ENCODE measurements at regions not wholly inside any gene's neighbourhood (a gene's known extent, or its start where the extent isn't known, plus 50 kb on each side); places are given as distances from the start of the nearest gene placed in this dataset.

- peak; percentile 62 for DNase-seq (ENCODE audit: low read depth, low spot score)
These were observed 590.2 kb upstream of the MEF2C start for GRCh38 chr5:89473196-89473595.

GRCh38 chr5:89471541-89471940, 588.6 kb upstream of the MEF2C start:
- DNase-seq (ENCODE audit: low read depth, low spot score), result peak; percentile 20
- H3K4me3 ChIP-seq (ENCODE audit: low read depth, low read length), result no peak overlapping the region
- in situ Hi-C loops (cut with HindIII; ENCODE audit: low sequenced_read_pairs), result no loop called here
- TF ChIP-seq CTCF (IDR thresholded peaks at IDR 0.05; ENCODE audit: low read depth, low read length), result no peak

More at GRCh38 chr5:89473196-89473595, 590.2 kb upstream of the MEF2C start:
- no peak for TF ChIP-seq CTCF (IDR thresholded peaks at IDR 0.05; ENCODE audit: low read depth, low read length)
- H3K4me3 ChIP-seq (ENCODE audit: low read depth, low read length), result no peak overlapping the region
- in situ Hi-C loops (cut with HindIII; ENCODE audit: low sequenced_read_pairs), result no loop called here

- TF ChIP-seq CTCF (IDR thresholded peaks at IDR 0.05; ENCODE audit: low read depth, low read length), result no peak
- in situ Hi-C loops (cut with HindIII; ENCODE audit: low sequenced_read_pairs), result no loop called here
- DNase-seq (ENCODE audit: low read depth, low spot score), result no peak
- H3K4me3 ChIP-seq (ENCODE audit: low read depth, low read length), result no peak overlapping the region
These were observed 588.1 kb upstream of the MEF2C start for GRCh38 chr5:89471115-89471514.

- in situ Hi-C loops (cut with HindIII; ENCODE audit: low sequenced_read_pairs), result no loop called here
- no peak for TF ChIP-seq CTCF (IDR thresholded peaks at IDR 0.05; ENCODE audit: low read depth, low read length)
- DNase-seq (ENCODE audit: low read depth, low spot score), result no peak
- no peak overlapping the region for H3K4me3 ChIP-seq (ENCODE audit: low read depth, low read length)
These were observed 587.7 kb upstream of the MEF2C start for GRCh38 chr5:89470658-89471057.

- in situ Hi-C loops (cut with HindIII; ENCODE audit: low sequenced_read_pairs), result no loop called here
- TF ChIP-seq CTCF (IDR thresholded peaks at IDR 0.05; ENCODE audit: low read depth, low read length), result no peak
- no peak for DNase-seq (ENCODE audit: low read depth, low spot score)
- no peak overlapping the region for H3K4me3 ChIP-seq (ENCODE audit: low read depth, low read length)
These were observed 575.3 kb upstream of the MEF2C start for GRCh38 chr5:89458332-89458656.

DNA sequence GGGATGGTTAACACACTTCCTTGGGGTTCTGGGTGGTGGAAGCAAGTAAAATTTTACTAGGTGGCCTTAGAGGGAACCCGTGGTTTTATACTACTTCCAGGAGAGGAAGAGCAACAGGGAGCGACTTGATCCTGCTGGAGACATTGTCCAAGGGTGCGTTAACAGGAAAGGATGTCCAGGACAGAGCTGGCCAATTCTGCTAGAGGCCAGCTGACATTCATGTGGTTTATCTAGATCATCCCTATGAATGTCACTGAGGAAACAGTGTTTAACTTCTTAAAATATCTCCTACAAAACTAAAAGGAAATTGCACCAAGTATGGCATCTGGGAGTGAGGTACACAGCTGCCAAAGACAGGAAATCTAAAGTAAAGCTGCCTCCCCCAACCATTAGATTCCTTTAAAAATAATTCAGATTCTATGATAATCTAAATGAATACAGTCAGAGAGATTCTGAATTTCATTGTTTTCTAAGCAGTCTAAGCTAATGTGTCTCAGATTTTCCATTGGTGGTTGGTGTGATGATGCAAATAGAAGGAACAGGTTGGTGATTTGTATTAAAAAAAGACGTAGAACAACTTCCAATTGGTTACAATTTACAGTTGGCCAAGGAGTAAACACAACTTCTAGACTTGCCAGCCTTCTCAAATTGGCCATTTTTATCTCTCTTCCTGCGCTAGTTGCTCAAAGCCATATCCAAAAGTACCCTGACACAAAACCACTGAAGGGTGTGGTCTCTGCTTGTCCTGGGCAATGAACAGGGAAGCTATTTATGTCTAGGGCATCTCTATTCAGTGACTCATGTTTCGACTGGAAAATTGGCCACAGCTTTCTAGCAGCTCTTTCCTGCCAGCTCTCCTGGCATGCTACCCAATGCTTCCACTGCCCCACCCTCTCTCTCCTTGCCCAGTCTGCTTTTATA, 574.7 kb upstream of the MEF2C start:
- no peak overlapping the region for H3K4me3 ChIP-seq (ENCODE audit: low read depth, low read length)
- in situ Hi-C loops (cut with HindIII; ENCODE audit: low sequenced_read_pairs), result no loop called here
- DNase-seq (ENCODE audit: low read depth, low spot score), result peak; percentile 83
- no peak for TF ChIP-seq CTCF (IDR thresholded peaks at IDR 0.05; ENCODE audit: low read depth, low read length)
